Breast epithelium (tissue), 4 donors: ENCODE measurements at regions not wholly inside any gene's neighbourhood (a gene's known extent, or its start where the extent isn't known, plus 50 kb on each side); places are given as distances from the start of the nearest gene placed in this dataset.
"Not testable (repeated sequence)": the region's sequence is repeated elsewhere in the genome, so short reads cannot be mapped to it uniquely, and the experiment has no call there.

Source experiments
- DNase-seq, 2 donors: peaks; one replicate each; pipeline ENCODE4 v3.0.0-alpha.2; 2019; ENCODE audit warnings: low spot score in 2 of 2
- H3K27ac ChIP-seq, 2 donors: fragments of 200-600 bp; sonication (generic) in 1 of 2; one replicate each; pipeline ENCODE4 v1.5.1; 2016 to 2019; ENCODE audit warnings: mild to moderate bottlenecking in 1 of 2
- H3K27me3 ChIP-seq, 2 donors: fragments of 200-600 bp; sonication (generic) in 1 of 2; one replicate each; pipeline versions ENCODE4 v1.5.1 to v1.6.0; 2017 to 2019; ENCODE audit warnings: control low read depth in 1 of 2, mild to moderate bottlenecking in 1 of 2
- H3K36me3 ChIP-seq: fragments of 200-600 bp; one replicate; pipeline ENCODE4 v1.5.1; 2019
- H3K4me1 ChIP-seq, 2 donors: fragments of 200-600 bp; sonication (generic); one replicate each; pipeline ENCODE4 v1.5.1; 2016 to 2019; ENCODE audit warnings: control low read depth in 1 of 2
- H3K4me3 ChIP-seq, 3 donors: fragments of 200-600 bp; sonication (generic); 1 replicate in 2 of 3; 2 replicates in 1 of 3; pipeline ENCODE4 v1.5.1; 2016 to 2019; ENCODE audit warnings: mild to moderate bottlenecking in 3 of 3, moderate library complexity in 2 of 3
- H3K9me3 ChIP-seq, 2 donors: fragments of 200-600 bp; sonication (generic) in 1 of 2; one replicate each; pipeline ENCODE4 v1.5.1; 2016 to 2019; ENCODE audit warnings: control low read depth in 1 of 2
- CTCF ChIP-seq, 3 donors: fragments of 450-650 bp; IDR thresholded peaks; one replicate each; pipeline ENCODE4 v1.5.1; 2016 to 2017; ENCODE audit warnings: antibody characterized with exemption in 3 of 3, mild to moderate bottlenecking in 3 of 3, moderate library complexity in 3 of 3
- POLR2A ChIP-seq: fragments of 450-650 bp; IDR thresholded peaks from one replicate; pipeline ENCODE4 v1.6.1; 2016; ENCODE audit warnings: antibody characterized with exemption, mild to moderate bottlenecking, moderate library complexity
- POLR2AphosphoS5 ChIP-seq, 3 donors: sonication (generic); formaldehyde crosslinking; IDR thresholded peaks; one replicate each; pipeline ENCODE4 v1.6.1; 2017; ENCODE audit warnings: antibody characterized with exemption in 3 of 3
- intact Hi-C: fragments of 100-400 bp; cut with DNase I; formaldehyde crosslinking; loops from one replicate; pipeline ENCODE4 v1.15.1; 2023; ENCODE audit warnings: low total_unique reads

- Histone ChIP-seq H3K36me3 (no peaks in the 10 kb centered on the region), H3K4me3 (no peak overlapping the region), H3K27me3 (no peaks in the 10 kb centered on the region), H3K9me3 (no peaks in the 10 kb centered on the region), H3K4me1 (no peaks in the 10 kb centered on the region), H3K27ac (no peak overlapping the region)
- no peak for DNase-seq
- intact Hi-C loops = no loop called here
- no peak for TF ChIP-seq POLR2A
- no peak for TF ChIP-seq POLR2AphosphoS5 (IDR thresholded peaks at IDR 0.05)
- TF ChIP-seq CTCF (IDR thresholded peaks at IDR 0.05) = no peak
Observed at GRCh38 chr5:173682313-173682712, 65.9 kb upstream of the BOD1 start.

- H3K27ac ChIP-seq, DNase-seq, H3K4me3 ChIP-seq, H3K9me3 ChIP-seq, H3K36me3 ChIP-seq, H3K27me3 ChIP-seq, H3K4me1 ChIP-seq, intact Hi-C loops: not testable (repeated sequence)
Observed at GRCh38 chr5:173684535-173684934, 68.1 kb upstream of the BOD1 start.

- H3K36me3 ChIP-seq = no peaks in the 10 kb centered on the region
- no peak overlapping the region for H3K27ac ChIP-seq
- H3K4me1 ChIP-seq = no peaks in the 10 kb centered on the region
- no peaks in the 10 kb centered on the region for H3K27me3 ChIP-seq
- no peak for DNase-seq
- no peaks in the 10 kb centered on the region for H3K9me3 ChIP-seq
- no peak for TF ChIP-seq POLR2AphosphoS5 (IDR thresholded peaks at IDR 0.05)
- no peak for TF ChIP-seq POLR2A
- TF ChIP-seq CTCF (IDR thresholded peaks at IDR 0.05) = no peak
- intact Hi-C loops = no loop called here
- no peak overlapping the region for H3K4me3 ChIP-seq
Observed at GRCh38 chr5:173686950-173687349, 70.5 kb upstream of the BOD1 start.

GRCh38 chr5:173688703-173689102 is 72.3 kb upstream of the BOD1 start:
- H3K4me3 ChIP-seq = no peak overlapping the region
- no peaks in the 10 kb centered on the region for H3K9me3 ChIP-seq
- H3K27me3 ChIP-seq = no peaks in the 10 kb centered on the region
- TF ChIP-seq POLR2AphosphoS5 (IDR thresholded peaks at IDR 0.05) (no peak), POLR2A (no peak), CTCF (IDR thresholded peaks at IDR 0.05) (no peak)
- H3K27ac ChIP-seq = peak overlapping the region; percentile 73 to 84
- intact Hi-C loops = no loop called here
- DNase-seq = no peak
- no peaks in the 10 kb centered on the region for H3K4me1 ChIP-seq
- H3K36me3 ChIP-seq = no peaks in the 10 kb centered on the region

- intact Hi-C loops = no loop called here
- no peaks in the 10 kb centered on the region for H3K36me3 ChIP-seq
- H3K4me3 ChIP-seq = no peak overlapping the region
- no peaks in the 10 kb centered on the region for H3K4me1 ChIP-seq
- peak overlapping the region; percentile 50 to 84 for H3K27ac ChIP-seq
- H3K27me3 ChIP-seq = no peaks in the 10 kb centered on the region
- DNase-seq = no peak
- no peak for TF ChIP-seq CTCF (IDR thresholded peaks at IDR 0.05)
- no peak for TF ChIP-seq POLR2AphosphoS5 (IDR thresholded peaks at IDR 0.05)
- no peak for TF ChIP-seq POLR2A
- H3K9me3 ChIP-seq = no peaks in the 10 kb centered on the region
Observed at GRCh38 chr5:173689171-173689736, 72.8 kb upstream of the BOD1 start.
